ENCODE measurements at regions not wholly inside any gene's neighbourhood (a gene's known extent, or its start where the extent isn't known, plus 50 kb on each side); places are given as distances from the start of the nearest gene placed in this dataset.

DNA sequence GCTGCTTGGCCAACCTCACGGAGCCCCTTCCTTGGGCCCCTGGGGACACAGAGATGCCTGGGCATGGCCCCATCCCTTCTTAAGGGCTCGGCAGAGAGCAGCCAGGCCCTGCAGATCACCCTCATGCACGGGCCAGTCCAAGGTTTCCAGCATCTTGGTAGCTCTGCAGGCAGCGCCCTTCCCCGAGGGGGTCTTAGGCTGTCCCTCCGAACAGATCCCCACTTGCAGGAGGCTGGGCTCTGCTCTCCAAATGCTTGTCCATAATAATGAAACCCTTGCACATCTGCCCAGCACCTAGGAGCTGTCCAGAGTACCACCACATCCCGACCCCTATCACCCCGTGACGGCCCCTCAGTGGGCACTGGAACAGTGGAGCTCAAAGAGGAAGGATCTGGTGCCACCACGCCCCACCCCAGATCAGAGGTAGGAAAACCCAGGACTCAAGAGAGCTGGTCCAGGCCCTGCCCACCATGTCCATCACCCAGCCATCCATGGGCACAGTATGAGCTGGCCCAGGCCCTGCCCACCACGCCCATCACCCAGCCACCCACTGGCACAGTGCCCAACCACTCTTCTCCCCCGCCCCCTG, 92.5 kb upstream of the PRR5 start:
- Histone ChIP-seq H3K9ac (ENCODE audit: low read length) (no peak overlapping the region), H3K36me3 (ENCODE audit: control insufficient read depth, insufficient read depth, low read length, severe bottlenecking) (no peaks in the 10 kb centered on the region), H3K4me3 (ENCODE audit: low read length) (no peak overlapping the region), H3K9me3 (ENCODE audit: control insufficient read depth, low read length) (peaks cover 46% of the 10 kb centered on the region), H3K27me3 (replicated peaks; ENCODE audit: control insufficient read depth, insufficient read depth, low read length) (peaks cover 49% of the 10 kb centered on the region), H3K4me1 (ENCODE audit: control insufficient read depth, insufficient read depth, low read length) (no peaks in the 10 kb centered on the region)
- no peak for DNase-seq (ENCODE audit: low read depth)

- Histone ChIP-seq H3K36me3 (ENCODE audit: control insufficient read depth, insufficient read depth, low read length, severe bottlenecking) (no peaks in the 10 kb centered on the region), H3K9ac (ENCODE audit: low read length) (no peak overlapping the region), H3K4me1 (ENCODE audit: control insufficient read depth, insufficient read depth, low read length) (no peaks in the 10 kb centered on the region), H3K27me3 (replicated peaks; ENCODE audit: control insufficient read depth, insufficient read depth, low read length) (peaks cover 51% of the 10 kb centered on the region), H3K9me3 (ENCODE audit: control insufficient read depth, low read length) (peaks cover 39% of the 10 kb centered on the region), H3K4me3 (ENCODE audit: low read length) (no peak overlapping the region)
- no peak for DNase-seq (ENCODE audit: low read depth)
These were observed 93.2 kb upstream of the PRR5 start for GRCh38 chr22:44608597-44609399.

- H3K9ac ChIP-seq (ENCODE audit: low read length) = no peak overlapping the region
- H3K9me3 ChIP-seq (ENCODE audit: control insufficient read depth, low read length) = peaks cover 14% of the 10 kb centered on the region
- H3K4me3 ChIP-seq (ENCODE audit: low read length) = no peak overlapping the region
- no peaks in the 10 kb centered on the region for H3K36me3 ChIP-seq (ENCODE audit: control insufficient read depth, insufficient read depth, low read length, severe bottlenecking)
- H3K4me1 ChIP-seq (ENCODE audit: control insufficient read depth, insufficient read depth, low read length) = no peaks in the 10 kb centered on the region
- DNase-seq (ENCODE audit: low read depth) = no peak
- peaks cover 52% of the 10 kb centered on the region for H3K27me3 ChIP-seq (replicated peaks; ENCODE audit: control insufficient read depth, insufficient read depth, low read length)
These were observed 95.9 kb upstream of the PRR5 start for GRCh38 chr22:44606126-44606525.

DNA sequence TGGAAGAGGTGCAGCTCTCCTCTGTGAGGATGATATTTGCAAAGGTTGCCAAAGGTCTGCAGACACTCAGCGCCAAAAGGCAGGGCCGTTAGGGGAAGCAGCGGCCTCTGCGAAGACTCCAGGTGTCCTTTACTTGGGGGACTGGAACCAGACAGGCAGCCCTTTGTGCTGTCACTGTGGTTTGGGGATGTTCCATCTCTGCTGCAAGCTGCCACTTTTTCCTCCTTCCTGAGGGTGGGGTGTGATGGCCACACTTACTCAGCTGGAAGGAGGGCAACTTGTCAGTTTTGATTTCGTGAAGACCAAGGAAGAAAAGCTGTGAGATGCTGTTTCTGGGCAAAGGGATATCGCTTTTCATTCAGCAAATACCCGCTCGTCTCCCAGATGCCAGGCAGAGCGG, 96.5 kb upstream of the PRR5 start:
- H3K4me3 ChIP-seq (ENCODE audit: low read length) = no peak overlapping the region
- peaks cover 8% of the 10 kb centered on the region for H3K9me3 ChIP-seq (ENCODE audit: control insufficient read depth, low read length)
- H3K9ac ChIP-seq (ENCODE audit: low read length) = no peak overlapping the region
- peaks cover 58% of the 10 kb centered on the region for H3K27me3 ChIP-seq (replicated peaks; ENCODE audit: control insufficient read depth, insufficient read depth, low read length)
- no peak for DNase-seq (ENCODE audit: low read depth)
- no peaks in the 10 kb centered on the region for H3K4me1 ChIP-seq (ENCODE audit: control insufficient read depth, insufficient read depth, low read length)
- no peaks in the 10 kb centered on the region for H3K36me3 ChIP-seq (ENCODE audit: control insufficient read depth, insufficient read depth, low read length, severe bottlenecking)

GRCh38 chr22:44604991-44605390, 97.0 kb upstream of the PRR5 start:
- no peak overlapping the region for H3K4me3 ChIP-seq (ENCODE audit: low read length)
- DNase-seq (ENCODE audit: low read depth) = no peak
- peaks cover 62% of the 10 kb centered on the region for H3K27me3 ChIP-seq (replicated peaks; ENCODE audit: control insufficient read depth, insufficient read depth, low read length)
- H3K9me3 ChIP-seq (ENCODE audit: control insufficient read depth, low read length) = peaks cover 3% of the 10 kb centered on the region
- no peak overlapping the region for H3K9ac ChIP-seq (ENCODE audit: low read length)
- H3K36me3 ChIP-seq (ENCODE audit: control insufficient read depth, insufficient read depth, low read length, severe bottlenecking) = no peaks in the 10 kb centered on the region
- no peaks in the 10 kb centered on the region for H3K4me1 ChIP-seq (ENCODE audit: control insufficient read depth, insufficient read depth, low read length)

GRCh38 chr22:44604455-44604854, 97.5 kb upstream of the PRR5 start:
- no peak for DNase-seq (ENCODE audit: low read depth)
- Histone ChIP-seq H3K4me1 (ENCODE audit: control insufficient read depth, insufficient read depth, low read length) (no peaks in the 10 kb centered on the region), H3K9ac (ENCODE audit: low read length) (no peak overlapping the region), H3K9me3 (ENCODE audit: control insufficient read depth, low read length) (no peaks in the 10 kb centered on the region), H3K4me3 (ENCODE audit: low read length) (no peak overlapping the region), H3K27me3 (replicated peaks; ENCODE audit: control insufficient read depth, insufficient read depth, low read length) (peaks cover 64% of the 10 kb centered on the region), H3K36me3 (ENCODE audit: control insufficient read depth, insufficient read depth, low read length, severe bottlenecking) (no peaks in the 10 kb centered on the region)

GRCh38 chr22:44603767-44604166, 98.2 kb upstream of the PRR5 start:
- no peak overlapping the region for H3K4me3 ChIP-seq (ENCODE audit: low read length)
- H3K4me1 ChIP-seq (ENCODE audit: control insufficient read depth, insufficient read depth, low read length) = no peaks in the 10 kb centered on the region
- H3K9me3 ChIP-seq (ENCODE audit: control insufficient read depth, low read length) = no peaks in the 10 kb centered on the region
- H3K36me3 ChIP-seq (ENCODE audit: control insufficient read depth, insufficient read depth, low read length, severe bottlenecking) = no peaks in the 10 kb centered on the region
- H3K27me3 ChIP-seq (replicated peaks; ENCODE audit: control insufficient read depth, insufficient read depth, low read length) = peaks cover 61% of the 10 kb centered on the region
- H3K9ac ChIP-seq (ENCODE audit: low read length) = no peak overlapping the region
- DNase-seq (ENCODE audit: low read depth) = no peak

GRCh38 chr22:44601725-44602124, 100.3 kb upstream of the PRR5 start:
- no peak overlapping the region for H3K4me3 ChIP-seq (ENCODE audit: low read length)
- H3K36me3 ChIP-seq (ENCODE audit: control insufficient read depth, insufficient read depth, low read length, severe bottlenecking) = no peaks in the 10 kb centered on the region
- H3K4me1 ChIP-seq (ENCODE audit: control insufficient read depth, insufficient read depth, low read length) = no peaks in the 10 kb centered on the region

GRCh38 chr22:44601189-44601588, 100.8 kb upstream of the PRR5 start:
- H3K4me1 ChIP-seq (ENCODE audit: control insufficient read depth, insufficient read depth, low read length) = no peaks in the 10 kb centered on the region
- H3K9ac ChIP-seq (ENCODE audit: low read length) = no peak overlapping the region
- H3K4me3 ChIP-seq (ENCODE audit: low read length) = no peak overlapping the region
- H3K27me3 ChIP-seq (replicated peaks; ENCODE audit: control insufficient read depth, insufficient read depth, low read length) = peaks cover 52% of the 10 kb centered on the region
- no peak for DNase-seq (ENCODE audit: low read depth)
- no peaks in the 10 kb centered on the region for H3K36me3 ChIP-seq (ENCODE audit: control insufficient read depth, insufficient read depth, low read length, severe bottlenecking)
- H3K9me3 ChIP-seq (ENCODE audit: control insufficient read depth, low read length) = no peaks in the 10 kb centered on the region

More at GRCh38 chr22:44601725-44602124, 100.3 kb upstream of the PRR5 start:
- no peak for DNase-seq (ENCODE audit: low read depth)
- no peaks in the 10 kb centered on the region for H3K9me3 ChIP-seq (ENCODE audit: control insufficient read depth, low read length)
- H3K9ac ChIP-seq (ENCODE audit: low read length) = no peak overlapping the region
- H3K27me3 ChIP-seq (replicated peaks; ENCODE audit: control insufficient read depth, insufficient read depth, low read length) = peaks cover 52% of the 10 kb centered on the region

DNA sequence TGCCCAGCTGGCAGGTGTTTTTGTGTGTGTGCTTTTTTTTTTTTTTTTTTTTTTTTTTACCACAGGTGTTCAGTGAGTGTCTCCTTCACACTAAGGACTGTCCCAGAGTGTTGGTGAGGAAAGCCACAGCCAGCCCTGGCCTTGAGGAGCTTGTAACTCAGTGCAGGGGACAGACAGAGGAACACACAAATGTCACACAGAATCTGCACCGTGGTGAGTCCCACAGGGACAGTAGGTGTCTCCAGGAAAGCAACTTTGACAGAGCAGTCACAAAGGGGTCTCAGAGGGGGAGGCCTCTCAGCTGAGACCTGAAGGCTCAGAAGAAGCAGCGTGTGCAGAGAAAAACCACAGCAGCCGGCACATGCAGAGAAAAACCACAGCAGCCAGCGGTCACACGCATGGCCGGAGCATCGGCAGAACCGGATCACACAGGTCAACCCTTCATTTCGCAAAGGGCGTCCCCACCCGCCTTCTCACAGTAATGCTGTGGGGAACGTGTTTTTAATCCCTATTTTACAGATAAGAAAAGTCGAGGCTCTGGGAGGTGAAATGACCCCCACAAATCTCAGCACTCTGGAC, 101.7 kb upstream of the PRR5 start:
- Histone ChIP-seq H3K4me3 (ENCODE audit: low read length) (no peak overlapping the region), H3K9me3 (ENCODE audit: control insufficient read depth, low read length) (no peaks in the 10 kb centered on the region), H3K9ac (ENCODE audit: low read length) (no peak overlapping the region), H3K36me3 (ENCODE audit: control insufficient read depth, insufficient read depth, low read length, severe bottlenecking) (no peaks in the 10 kb centered on the region), H3K27me3 (replicated peaks; ENCODE audit: control insufficient read depth, insufficient read depth, low read length) (peaks cover 52% of the 10 kb centered on the region), H3K4me1 (ENCODE audit: control insufficient read depth, insufficient read depth, low read length) (no peaks in the 10 kb centered on the region)
- no peak for DNase-seq (ENCODE audit: low read depth)

DNA sequence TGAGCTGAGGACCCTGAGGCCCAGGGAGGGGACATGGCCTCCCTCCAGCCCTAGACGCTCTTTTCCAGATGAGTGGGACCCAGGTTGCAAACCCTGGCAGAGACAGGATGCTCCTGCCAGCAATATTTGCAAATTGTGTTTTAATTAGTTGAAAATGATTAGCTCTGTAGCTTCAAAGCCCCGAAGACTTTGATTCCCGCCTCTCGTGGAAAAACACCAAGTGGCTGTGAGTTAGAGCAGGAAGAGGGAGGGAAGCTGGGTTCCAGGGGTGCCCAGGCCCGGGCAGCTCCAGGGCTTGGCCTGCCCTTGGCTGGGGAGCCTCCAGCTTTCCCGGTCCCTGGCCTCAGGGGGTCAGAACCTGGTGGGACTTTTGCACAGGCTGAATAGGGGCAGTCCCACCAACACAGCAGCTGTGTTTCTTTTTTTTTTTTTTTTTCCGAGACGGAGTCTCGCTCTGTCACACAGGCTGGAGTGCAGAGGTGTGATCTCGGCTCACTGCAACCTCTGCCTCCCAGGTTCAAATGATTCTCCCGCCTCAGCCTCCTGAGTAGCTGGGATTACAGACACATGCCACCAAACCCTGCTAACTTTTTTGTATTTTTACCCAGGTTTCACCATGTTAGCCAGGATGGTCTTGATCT, 101.6 kb upstream of the RTL6 start:
- Histone ChIP-seq H3K4me3 (ENCODE audit: low read length) (no peak overlapping the region), H3K9me3 (ENCODE audit: control insufficient read depth, low read length) (no peaks in the 10 kb centered on the region), H3K36me3 (ENCODE audit: control insufficient read depth, insufficient read depth, low read length, severe bottlenecking) (no peaks in the 10 kb centered on the region), H3K27me3 (replicated peaks; ENCODE audit: control insufficient read depth, insufficient read depth, low read length) (peaks cover 52% of the 10 kb centered on the region), H3K4me1 (ENCODE audit: control insufficient read depth, insufficient read depth, low read length) (no peaks in the 10 kb centered on the region), H3K9ac (ENCODE audit: low read length) (no peak overlapping the region)
- DNase-seq (ENCODE audit: low read depth) = no peak
